ENCODE measurements at regions not wholly inside any gene's neighbourhood (a gene's known extent, or its start where the extent isn't known, plus 50 kb on each side); places are given as distances from the start of the nearest gene placed in this dataset.

GRCh38 chr1:199279872-199280645 is 641.2 kb downstream of the PTPRC start:
- no peak for DNase-seq (ENCODE audit: low spot score)

GRCh38 chr1:199282751-199283305 is 644.0 kb downstream of the PTPRC start:
- DNase-seq (ENCODE audit: low spot score): no peak

- no peak for DNase-seq (ENCODE audit: low spot score)
Observed at GRCh38 chr1:199283794-199284193, 645.0 kb downstream of the PTPRC start.

GRCh38 chr1:199287206-199287605 is 648.4 kb downstream of the PTPRC start:
- DNase-seq (ENCODE audit: low spot score): no peak

GRCh38 chr1:199287647-199288046 is 648.8 kb downstream of the PTPRC start:
- DNase-seq (ENCODE audit: low spot score): no peak

GRCh38 chr1:199290186-199290585 is 651.3 kb downstream of the PTPRC start:
- DNase-seq (ENCODE audit: low spot score): no peak

- no peak for DNase-seq (ENCODE audit: low spot score)
Observed at GRCh38 chr1:199291022-199291740, 652.3 kb downstream of the PTPRC start.

- no peak for DNase-seq (ENCODE audit: low spot score)
Observed at GRCh38 chr1:199292896-199293295, 654.1 kb downstream of the PTPRC start.

- no peak for DNase-seq (ENCODE audit: low spot score)
Observed at GRCh38 chr1:199295107-199295506, 656.3 kb downstream of the PTPRC start.

GRCh38 chr1:199297174-199297573 is 658.3 kb downstream of the PTPRC start:
- no peak for DNase-seq (ENCODE audit: low spot score)

GRCh38 chr1:199297887-199298286 is 659.0 kb downstream of the PTPRC start:
- DNase-seq (ENCODE audit: low spot score): no peak

- DNase-seq (ENCODE audit: low spot score): no peak
Observed at GRCh38 chr1:199298825-199299224, 660.0 kb downstream of the PTPRC start.

GRCh38 chr1:199301472-199302217 is 662.8 kb downstream of the PTPRC start:
- DNase-seq (ENCODE audit: low spot score): no peak

- DNase-seq (ENCODE audit: low spot score): no peak
Observed at GRCh38 chr1:199302554-199302953, 663.7 kb downstream of the PTPRC start.

GRCh38 chr1:199303035-199303434 is 664.2 kb downstream of the PTPRC start:
- no peak for DNase-seq (ENCODE audit: low spot score)

- DNase-seq (ENCODE audit: low spot score): no peak
Observed at GRCh38 chr1:199305053-199305452, 666.2 kb downstream of the PTPRC start.

GRCh38 chr1:199307496-199308264 is 668.8 kb downstream of the PTPRC start:
- no peak for DNase-seq (ENCODE audit: low spot score)

GRCh38 chr1:199308349-199308846 is 669.6 kb downstream of the PTPRC start:
- DNase-seq (ENCODE audit: low spot score): no peak

- no peak for DNase-seq (ENCODE audit: low spot score)
Observed at GRCh38 chr1:199310708-199311107, 671.9 kb downstream of the PTPRC start.

- no peak for DNase-seq (ENCODE audit: low spot score)
Observed at GRCh38 chr1:199311478-199312262, 672.8 kb downstream of the PTPRC start.

All from HT-29 (cell line).